Lower leg skin (tissue), 4 donors: ENCODE measurements at regions not wholly inside any gene's neighbourhood (a gene's known extent, or its start where the extent isn't known, plus 50 kb on each side); places are given as distances from the start of the nearest gene placed in this dataset.
"Not testable (repeated sequence)": the region's sequence is repeated elsewhere in the genome, so short reads cannot be mapped to it uniquely, and the experiment has no call there.

Experiments used
- DNase-seq, 2 donors: peaks; one replicate each; pipeline ENCODE4 v3.0.0-alpha.2; 2019; ENCODE audit warnings: low spot score in 2 of 2
- H3K4me3 ChIP-seq: fragments of 200-600 bp; sonication (generic); 2 replicates; pipeline ENCODE4 v1.5.1; 2017; ENCODE audit warnings: mild to moderate bottlenecking, low read depth; ENCODE audit not compliant: poor library complexity, severe bottlenecking
- CTCF ChIP-seq, 3 donors: fragments of 450-650 bp; IDR thresholded peaks; one replicate each; pipeline ENCODE4 v1.5.1; 2016; ENCODE audit warnings: antibody characterized with exemption in 3 of 3, mild to moderate bottlenecking in 3 of 3, moderate library complexity in 2 of 3
- POLR2A ChIP-seq, 2 donors: fragments of 450-650 bp; IDR thresholded peaks; one replicate each; pipeline ENCODE4 v1.6.1; 2016 to 2017; ENCODE audit warnings: antibody characterized with exemption in 2 of 2, mild to moderate bottlenecking in 1 of 2, moderate library complexity in 1 of 2
- WGBS, 2 donors: methylation state at CpG; one replicate each; pipeline ENCODE4 v1.1.5; 2018; 5-methylcytosine and 5-hydroxymethylcytosine counted together
- intact Hi-C: fragments of 100-400 bp; cut with DNase I; formaldehyde crosslinking; loops from one replicate; pipeline ENCODE4 v1.15.0; 2023; ENCODE audit warnings: low total_unique reads

GRCh38 chr11:13137844-13138301 is 128.8 kb downstream of the RASSF10 start:
- intact Hi-C loops = no loop called here
- WGBS, 2 donors = 77 to 83% methylated on average over 1 of the region's 1 CpG
- no peak for TF ChIP-seq POLR2A (IDR thresholded peaks at IDR 0.05)
- no peak for TF ChIP-seq CTCF (IDR thresholded peaks at IDR 0.05)
- no peak overlapping the region for H3K4me3 ChIP-seq
- no peak for DNase-seq

GRCh38 chr11:13139085-13139484 is 130.0 kb downstream of the RASSF10 start:
- intact Hi-C loops, H3K4me3 ChIP-seq, DNase-seq: not testable (repeated sequence)
- 87 to 93% methylated on average over 1 of the region's 1 CpG for WGBS, 2 donors

GRCh38 chr11:13140028-13140870 is 131.1 kb downstream of the RASSF10 start:
- intact Hi-C loops = loop anchor here (10.0 kb wide), 1 partner anchor 125 kb away; no protein-coding TSS in a partner anchor
- TF ChIP-seq POLR2A (IDR thresholded peaks at IDR 0.05) = no peak
- TF ChIP-seq CTCF (IDR thresholded peaks at IDR 0.05) = peak in 1 of 3 donors; percentile 6
- WGBS, 2 donors = 64 to 70% methylated on average over 7 of the region's 7 CpGs
- DNase-seq = no peak
- H3K4me3 ChIP-seq = no peak overlapping the region

- no peak for DNase-seq
- intact Hi-C loops = loop anchor here (10.0 kb wide), 1 partner anchor 126 kb away; no protein-coding TSS in a partner anchor
- H3K4me3 ChIP-seq = no peak overlapping the region
- 73 to 75% methylated on average over 10 of the region's 10 CpGs for WGBS, 2 donors
- TF ChIP-seq POLR2A (IDR thresholded peaks at IDR 0.05) (no peak), CTCF (IDR thresholded peaks at IDR 0.05) (no peak)
Observed at GRCh38 chr11:13140873-13141655, 131.9 kb downstream of the RASSF10 start.

GRCh38 chr11:13141731-13142709 is 132.9 kb downstream of the RASSF10 start:
- DNase-seq = no peak
- whole genome bisulfite sequencing, 2 donors = 68% methylated on average over 27 of the region's 27 CpGs
- TF ChIP-seq POLR2A (IDR thresholded peaks at IDR 0.05) (no peak), CTCF (IDR thresholded peaks at IDR 0.05) (no peak)
- H3K4me3 ChIP-seq = no peak overlapping the region
- intact Hi-C loops = loop anchor here (10.0 kb wide), 1 partner anchor 127 kb away; no protein-coding TSS in a partner anchor
